GM12878 (cell line): ENCODE measurements at regions not wholly inside any gene's neighbourhood (a gene's known extent, or its start where the extent isn't known, plus 50 kb on each side); places are given as distances from the start of the nearest gene placed in this dataset.

Experiments used
- ATAC-seq: fragments of 200-7000 bp; cut with Tn5 transposase; 3 replicates; pipeline ENCODE4 v1.9.1; 2020; ENCODE audit warnings: mild to moderate bottlenecking, moderate library complexity
- BruUV-seq: library from RNA; stranded (reverse); fragments of 400-500 nt; replicated peaks from 2 replicates; lab custom pipeline; 2021; lab: Mats Ljungman, UMichigan
- CTCF ChIA-PET: fragments of 300-600 bp; sonication (Branson Sonifier 250); formaldehyde crosslinking; extraction: SDS; loops from one replicate; lab custom pipeline; 2021; ENCODE audit warnings: inconsistent platforms; lab: Yijun Ruan, JAX
- POLR2A ChIA-PET: fragments of 350-600 bp; formaldehyde crosslinking; extraction: SDS; loops from one replicate; lab custom pipeline; 2021; ENCODE audit warnings: inconsistent platforms; lab: Charles Lee
- RAD21 ChIA-PET: fragments of 300-600 bp; sonication (Branson Sonifier 250); formaldehyde crosslinking; loops from one replicate; lab custom pipeline; 2023; ENCODE audit warnings: antibody characterized with exemption; ENCODE audit not compliant: unreplicated experiment; lab: Charles Lee
- SMC1A ChIA-PET: fragments of 300-600 bp; sonication (Branson Sonifier 250); formaldehyde crosslinking; loops from one replicate; lab custom pipeline; 2023; ENCODE audit not compliant: unreplicated experiment, uncharacterized antibody; lab: Charles Lee
- DNase-seq: peaks from one replicate; pipeline ENCODE4 v3.0.0-alpha.2; 2011; ENCODE audit warnings: low read depth, low spot score
- FAIRE-seq: peaks from 3 replicates; lab custom pipeline; 2011; peaks lifted over from hg19 to GRCh38; lab: Jason Lieb, UNC
- H2AFZ ChIP-seq: 2 replicates; pipeline ENCODE4 v1.6.0; 2011; ENCODE audit warnings: low read depth, low read length, control low read depth; ENCODE audit not compliant: control insufficient read depth
- H3K27ac ChIP-seq: 2 replicates; pipeline ENCODE4 v1.5.1; 2011; ENCODE audit warnings: control low read depth; ENCODE audit not compliant: control insufficient read depth, insufficient read depth
- H3K27me3 ChIP-seq, 2 experiments: replicated peaks in 1 of 2; 2 replicates each; pipeline versions ENCODE4 v1.6.0 to v1.6.1; 2011; ENCODE audit warnings: low read length in 1 of 2; ENCODE audit not compliant: control insufficient read depth in 2 of 2, insufficient read depth in 2 of 2
- H3K36me3 ChIP-seq, 2 experiments: 2 replicates each; pipeline ENCODE4 v1.5.1; 2011; ENCODE audit warnings: low read length in 1 of 2; ENCODE audit not compliant: control insufficient read depth in 2 of 2, insufficient read depth in 2 of 2
- H3K4me1 ChIP-seq: 2 replicates; pipeline ENCODE4 v1.6.1; 2011; ENCODE audit warnings: mild to moderate bottlenecking, low read length, moderate library complexity, mixed read lengths; ENCODE audit not compliant: control insufficient read depth, insufficient read depth
- H3K4me2 ChIP-seq: 2 replicates; pipeline ENCODE4 v1.6.0; 2011; ENCODE audit warnings: control low read depth; ENCODE audit not compliant: control insufficient read depth, insufficient read depth
- H3K4me3 ChIP-seq: fragments of 200-600 bp; sonication (generic); 2 replicates; pipeline ENCODE4 v1.5.1; 2016
- H3K79me2 ChIP-seq: 2 replicates; pipeline ENCODE4 v1.6.0; 2011; ENCODE audit warnings: low read length; ENCODE audit not compliant: control insufficient read depth, insufficient read depth
- H3K9ac ChIP-seq: 2 replicates; pipeline ENCODE4 v1.8.0; 2011; ENCODE audit warnings: low read length, control low read depth, mixed read lengths; ENCODE audit not compliant: control insufficient read depth, insufficient read depth
- H3K9me3 ChIP-seq: replicated peaks from 3 replicates; pipeline ENCODE4 v1.5.1; 2011; ENCODE audit warnings: mild to moderate bottlenecking, low read length; ENCODE audit not compliant: control insufficient read depth, insufficient read depth
- H4K20me1 ChIP-seq: 2 replicates; pipeline ENCODE4 v1.6.0; 2011; ENCODE audit not compliant: control insufficient read depth, insufficient read depth
- BHLHE40 ChIP-seq, 2 experiments: fragments of 450-650 bp in 1 of 2; IDR thresholded peaks; 2 replicates each; pipeline ENCODE4 v1.6.1; 2011 to 2017; ENCODE audit warnings: low read depth in 2 of 2, borderline replicate concordance in 1 of 2, improper control_type of control experiment in 1 of 2, low read length in 1 of 2, mild to moderate bottlenecking in 1 of 2
- GABPA ChIP-seq: IDR thresholded peaks from 2 replicates; pipeline ENCODE4 v1.6.1; 2014; ENCODE audit warnings: antibody characterized with exemption, low read depth, mild to moderate bottlenecking, inconsistent platforms
- JUNB ChIP-seq: IDR thresholded peaks from 2 replicates; pipeline ENCODE4 v1.6.1; 2016; ENCODE audit warnings: antibody characterized with exemption, mild to moderate bottlenecking
- MTA3 ChIP-seq: IDR thresholded peaks from 2 replicates; pipeline ENCODE4 v1.6.1; 2012; ENCODE audit warnings: low read length, inconsistent platforms, borderline replicate concordance
- MYC ChIP-seq: IDR thresholded peaks from 2 replicates; pipeline ENCODE4 v1.6.1; 2011; ENCODE audit warnings: mild to moderate bottlenecking, low read length, moderate library complexity, inconsistent platforms; ENCODE audit not compliant: insufficient read depth, insufficient replicate concordance, insufficient read length, severe bottlenecking
- NFIC ChIP-seq: IDR thresholded peaks from 2 replicates; pipeline ENCODE4 v1.6.1; 2012; ENCODE audit warnings: low read depth, mild to moderate bottlenecking, inconsistent platforms, low read length, moderate library complexity
- NFYB ChIP-seq: IDR thresholded peaks from 2 replicates; pipeline ENCODE4 v1.6.1; 2011; ENCODE audit warnings: low read depth, mild to moderate bottlenecking, low read length, improper control_type of control experiment, moderate library complexity; ENCODE audit not compliant: insufficient read depth
- RFX5 ChIP-seq: IDR thresholded peaks from 2 replicates; pipeline ENCODE4 v1.6.1; 2011; ENCODE audit warnings: low read depth, low read length, improper control_type of control experiment
- SP1 ChIP-seq: IDR thresholded peaks from one replicate; pipeline ENCODE4 v1.6.1; 2011; ENCODE audit warnings: low read depth, low read length
- TCF3 ChIP-seq: IDR thresholded peaks from 2 replicates; pipeline ENCODE4 v1.6.1; 2012; ENCODE audit warnings: low read depth, mild to moderate bottlenecking, low read length, borderline replicate concordance; ENCODE audit not compliant: insufficient read depth
- TCF7 ChIP-seq: IDR thresholded peaks from 2 replicates; pipeline ENCODE4 v1.6.1; 2014; ENCODE audit warnings: antibody characterized with exemption, borderline replicate concordance
- ZBTB11 ChIP-seq: fragments of 450-650 bp; formaldehyde crosslinking; IDR thresholded peaks from 2 replicates; pipeline ENCODE4 v1.5.0; 2022; ENCODE audit warnings: mild to moderate bottlenecking, missing genetic modification characterization
- WGBS: methylation state at CpG from one replicate; pipeline ENCODE4 v1.1.6; 2016; ENCODE audit warnings: low lambda C conversion rate; ENCODE audit not compliant: insufficient replicate concordance, insufficient coverage; ENCODE audit errors: missing lambda C conversion rate; 5-methylcytosine and 5-hydroxymethylcytosine counted together
- in situ Hi-C: fragments of 300-500 bp; cut with MboI; formaldehyde crosslinking; loops from 9 replicates; pipeline ENCODE4 v1.14.3; 2018; ENCODE audit warnings: mixed read lengths
- intact Hi-C: fragments of 100-400 bp; cut with micrococcal nuclease; formaldehyde crosslinking; loops from one replicate; pipeline ENCODE4 v1.14.2; 2022; ENCODE audit not compliant: unreplicated experiment
- TF ChIP-seq, protein P1 (sequence below): IDR thresholded peaks from 2 replicates; pipeline ENCODE4 v1.6.1; 2011; ENCODE audit warnings: borderline replicate concordance, low read depth, mild to moderate bottlenecking, moderate library complexity, mixed read lengths, low read length; ENCODE audit not compliant: insufficient read depth; ENCODE audit errors: extremely low read length
- TF ChIP-seq, protein P2 (sequence below): fragments of 450-650 bp; IDR thresholded peaks from 2 replicates; pipeline ENCODE4 v1.6.1; 2014; ENCODE audit warnings: mild to moderate bottlenecking
- TF ChIP-seq, protein P3 (sequence below): fragments of 450-650 bp; formaldehyde crosslinking; IDR thresholded peaks from 2 replicates; pipeline ENCODE4 v1.4.0; 2020; ENCODE audit warnings: mild to moderate bottlenecking, moderate library complexity

DNA sequence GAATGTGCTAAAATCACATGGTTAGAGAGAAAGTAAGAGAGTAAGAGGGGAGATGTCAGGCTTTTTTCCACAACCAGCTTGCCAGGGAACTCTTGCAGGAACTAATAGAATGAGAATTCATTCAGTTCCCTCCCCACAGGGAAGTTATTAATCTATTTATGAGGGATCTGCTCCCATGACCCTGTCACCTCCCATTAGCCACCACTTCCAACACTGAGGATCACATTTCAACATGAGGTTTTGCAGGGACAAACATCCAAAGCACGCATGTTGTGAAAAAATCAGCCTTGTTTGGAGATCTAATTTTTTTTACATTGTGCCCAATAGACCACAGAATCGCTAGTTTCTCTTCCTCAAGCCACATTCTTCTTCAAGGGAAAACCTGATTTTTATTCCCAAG is 904.0 kb downstream of the TBL1XR1 start:
- 3% methylated on average over 2 of the region's 2 CpGs for WGBS
- ATAC-seq, result no peak
- no peak for FAIRE-seq
- Histone ChIP-seq H3K4me1 (no peaks in the 10 kb centered on the region), H2AFZ (no peak overlapping the region), H3K36me3 (no peaks in the 10 kb centered on the region), H4K20me1 (no peaks in the 10 kb centered on the region), H3K9ac (no peak overlapping the region), H3K27ac (no peak overlapping the region), H3K4me2 (no peak overlapping the region), H3K79me2 (no peaks in the 10 kb centered on the region), H3K4me3 (no peak overlapping the region), H3K27me3 (no peaks in the 10 kb centered on the region), H3K9me3 (no peaks in the 10 kb centered on the region)
- CTCF ChIA-PET, result no interaction called here
- DNase-seq, result no peak
- SMC1A ChIA-PET, result no interaction called here
- POLR2A ChIA-PET, result no interaction called here
- RAD21 ChIA-PET, result no interaction called here
- no TSS peak for BruUV-seq
- intact Hi-C loops, result no loop called here
- in situ Hi-C loops, result no loop called here
- TF ChIP-seq TCF3, result no peak
- no peak for TF ChIP-seq MTA3
- TF ChIP-seq RFX5, result no peak
- no peak for TF ChIP-seq TCF7
- TF ChIP-seq BHLHE40 (IDR thresholded peaks at IDR 0.05; ENCODE audit: borderline replicate concordance in 1 of 2, low read depth in 2 of 2, low read length in 1 of 2), result no peak
- TF ChIP-seq, protein P1, sequence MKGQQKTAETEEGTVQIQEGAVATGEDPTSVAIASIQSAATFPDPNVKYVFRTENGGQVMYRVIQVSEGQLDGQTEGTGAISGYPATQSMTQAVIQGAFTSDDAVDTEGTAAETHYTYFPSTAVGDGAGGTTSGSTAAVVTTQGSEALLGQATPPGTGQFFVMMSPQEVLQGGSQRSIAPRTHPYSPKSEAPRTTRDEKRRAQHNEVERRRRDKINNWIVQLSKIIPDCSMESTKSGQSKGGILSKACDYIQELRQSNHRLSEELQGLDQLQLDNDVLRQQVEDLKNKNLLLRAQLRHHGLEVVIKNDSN, result no peak
- TF ChIP-seq GABPA, result no peak
- TF ChIP-seq, protein P2, sequence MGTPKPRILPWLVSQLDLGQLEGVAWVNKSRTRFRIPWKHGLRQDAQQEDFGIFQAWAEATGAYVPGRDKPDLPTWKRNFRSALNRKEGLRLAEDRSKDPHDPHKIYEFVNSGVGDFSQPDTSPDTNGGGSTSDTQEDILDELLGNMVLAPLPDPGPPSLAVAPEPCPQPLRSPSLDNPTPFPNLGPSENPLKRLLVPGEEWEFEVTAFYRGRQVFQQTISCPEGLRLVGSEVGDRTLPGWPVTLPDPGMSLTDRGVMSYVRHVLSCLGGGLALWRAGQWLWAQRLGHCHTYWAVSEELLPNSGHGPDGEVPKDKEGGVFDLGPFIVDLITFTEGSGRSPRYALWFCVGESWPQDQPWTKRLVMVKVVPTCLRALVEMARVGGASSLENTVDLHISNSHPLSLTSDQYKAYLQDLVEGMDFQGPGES, result no peak
- no peak for TF ChIP-seq NFYB
- no peak for TF ChIP-seq SP1
- no peak for TF ChIP-seq JUNB
- TF ChIP-seq NFIC, result no peak
- no peak for TF ChIP-seq MYC
- TF ChIP-seq, protein P3, sequence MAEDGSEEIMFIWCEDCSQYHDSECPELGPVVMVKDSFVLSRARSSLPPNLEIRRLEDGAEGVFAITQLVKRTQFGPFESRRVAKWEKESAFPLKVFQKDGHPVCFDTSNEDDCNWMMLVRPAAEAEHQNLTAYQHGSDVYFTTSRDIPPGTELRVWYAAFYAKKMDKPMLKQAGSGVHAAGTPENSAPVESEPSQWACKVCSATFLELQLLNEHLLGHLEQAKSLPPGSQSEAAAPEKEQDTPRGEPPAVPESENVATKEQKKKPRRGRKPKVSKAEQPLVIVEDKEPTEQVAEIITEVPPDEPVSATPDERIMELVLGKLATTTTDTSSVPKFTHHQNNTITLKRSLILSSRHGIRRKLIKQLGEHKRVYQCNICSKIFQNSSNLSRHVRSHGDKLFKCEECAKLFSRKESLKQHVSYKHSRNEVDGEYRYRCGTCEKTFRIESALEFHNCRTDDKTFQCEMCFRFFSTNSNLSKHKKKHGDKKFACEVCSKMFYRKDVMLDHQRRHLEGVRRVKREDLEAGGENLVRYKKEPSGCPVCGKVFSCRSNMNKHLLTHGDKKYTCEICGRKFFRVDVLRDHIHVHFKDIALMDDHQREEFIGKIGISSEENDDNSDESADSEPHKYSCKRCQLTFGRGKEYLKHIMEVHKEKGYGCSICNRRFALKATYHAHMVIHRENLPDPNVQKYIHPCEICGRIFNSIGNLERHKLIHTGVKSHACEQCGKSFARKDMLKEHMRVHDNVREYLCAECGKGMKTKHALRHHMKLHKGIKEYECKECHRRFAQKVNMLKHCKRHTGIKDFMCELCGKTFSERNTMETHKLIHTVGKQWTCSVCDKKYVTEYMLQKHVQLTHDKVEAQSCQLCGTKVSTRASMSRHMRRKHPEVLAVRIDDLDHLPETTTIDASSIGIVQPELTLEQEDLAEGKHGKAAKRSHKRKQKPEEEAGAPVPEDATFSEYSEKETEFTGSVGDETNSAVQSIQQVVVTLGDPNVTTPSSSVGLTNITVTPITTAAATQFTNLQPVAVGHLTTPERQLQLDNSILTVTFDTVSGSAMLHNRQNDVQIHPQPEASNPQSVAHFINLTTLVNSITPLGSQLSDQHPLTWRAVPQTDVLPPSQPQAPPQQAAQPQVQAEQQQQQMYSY (CRISPR knock-in tag), result no peak
- no peak for TF ChIP-seq ZBTB11
